H1 (cell line): ENCODE measurements at regions not wholly inside any gene's neighbourhood (a gene's known extent, or its start where the extent isn't known, plus 50 kb on each side); places are given as distances from the start of the nearest gene placed in this dataset.

ENCODE experiments used
- CTCF ChIP-seq, 3 experiments: IDR thresholded peaks; 1 replicate in 2 of 3; 2 replicates in 1 of 3; pipeline versions ENCODE4 v1.5.1 to v1.6.1; 2011; ENCODE audit warnings: low read length in 3 of 3, mild to moderate bottlenecking in 3 of 3, inconsistent platforms in 2 of 3, low read depth in 1 of 3, moderate library complexity in 1 of 3; ENCODE audit not compliant: insufficient read depth in 1 of 3; ENCODE audit errors: control extremely low read depth in 1 of 3
- EZH2 ChIP-seq: fragments of 200-600 bp; sonication (generic); IDR thresholded peaks from 2 replicates; pipeline ENCODE4 v1.7.1; 2012; ENCODE audit warnings: low read depth, mild to moderate bottlenecking, moderate library complexity, low read length, inconsistent platforms; ENCODE audit not compliant: severe bottlenecking
- JUND ChIP-seq: IDR thresholded peaks from 2 replicates; pipeline ENCODE4 v1.6.1; 2011; ENCODE audit warnings: mild to moderate bottlenecking, improper control_type of control experiment, low read length
- NRF1 ChIP-seq: IDR thresholded peaks from 2 replicates; pipeline ENCODE4 v1.6.1; 2011; ENCODE audit warnings: mild to moderate bottlenecking, low read depth, low read length, improper control_type of control experiment
- POLR2A ChIP-seq, 2 experiments: IDR thresholded peaks; 1 replicate in 1 of 2; 2 replicates in 1 of 2; pipeline ENCODE4 v1.6.1; 2011; ENCODE audit warnings: low read depth in 2 of 2, low read length in 2 of 2, mild to moderate bottlenecking in 2 of 2; ENCODE audit errors: control extremely low read depth in 1 of 2
- SUZ12 ChIP-seq: fragments of 200-600 bp; sonication (generic); IDR thresholded peaks from 2 replicates; pipeline ENCODE4 v1.6.1; 2012; ENCODE audit warnings: mild to moderate bottlenecking, inconsistent platforms, low read length, moderate library complexity, mixed read lengths
- YY1 ChIP-seq: IDR thresholded peaks from 2 replicates; pipeline ENCODE4 v1.6.1; 2011; ENCODE audit warnings: low read depth, mild to moderate bottlenecking, low read length

GRCh38 chr7:16326106-16326505, 95.2 kb downstream of the CRPPA start:
- no peak for TF ChIP-seq JUND
- no peak for TF ChIP-seq EZH2
- TF ChIP-seq SUZ12 = no peak
- no peak for TF ChIP-seq YY1
- no peak for TF ChIP-seq CTCF (IDR thresholded peaks at IDR 0.05; ENCODE audit: control extremely low read depth in 1 of 3, insufficient read depth in 1 of 3, low read depth in 1 of 3, low read length in 3 of 3)
- TF ChIP-seq NRF1 = no peak
- no peak for TF ChIP-seq POLR2A (IDR thresholded peaks at IDR 0.05; ENCODE audit: control extremely low read depth in 1 of 2, low read depth in 2 of 2, low read length in 2 of 2)
